Fibroblast of lung (primary cell): ENCODE measurements at regions not wholly inside any gene's neighbourhood (a gene's known extent, or its start where the extent isn't known, plus 50 kb on each side); places are given as distances from the start of the nearest gene placed in this dataset.
"Not testable (repeated sequence)": the region's sequence is repeated elsewhere in the genome, so short reads cannot be mapped to it uniquely, and the experiment has no call there.

ENCODE experiments used
- DNase-seq, 2 donors: peaks; one replicate each; pipeline versions ENCODE4 v3.0.0 to v3.0.0-alpha.2; 2010; ENCODE audit warnings: low read depth in 2 of 2
- H2AFZ ChIP-seq: 2 replicates; pipeline ENCODE4 v1.5.1; 2012; ENCODE audit warnings: low read length, control low read depth, inconsistent platforms
- H3K27ac ChIP-seq: 2 replicates; pipeline ENCODE4 v1.5.1; 2011; ENCODE audit warnings: low read length, control low read depth; ENCODE audit not compliant: insufficient read depth
- H3K27me3 ChIP-seq: 2 replicates; pipeline ENCODE4 v1.5.1; 2011; ENCODE audit warnings: mild to moderate bottlenecking, low read length; ENCODE audit not compliant: control insufficient read depth, insufficient read depth
- H3K36me3 ChIP-seq: 2 replicates; pipeline ENCODE4 v1.5.1; 2011; ENCODE audit warnings: low read length; ENCODE audit not compliant: control insufficient read depth, insufficient read depth
- H3K4me1 ChIP-seq: 2 replicates; pipeline ENCODE4 v1.5.1; 2011; ENCODE audit warnings: low read length; ENCODE audit not compliant: control insufficient read depth, insufficient read depth; ENCODE audit errors: extremely low read depth
- H3K4me2 ChIP-seq: 2 replicates; pipeline ENCODE4 v1.5.1; 2011; ENCODE audit warnings: low read length, control low read depth; ENCODE audit not compliant: insufficient read depth; ENCODE audit errors: extremely low read depth
- H3K4me3 ChIP-seq, 4 experiments: fragments of 200-600 bp in 1 of 4; sonication (generic) in 1 of 4; replicated peaks in 1 of 4; 2 replicates each; pipeline ENCODE4 v1.5.1; 2011 to 2016; ENCODE audit warnings: low read length in 4 of 4, low read depth in 3 of 4, mild to moderate bottlenecking in 3 of 4, control low read depth in 2 of 4, inconsistent platforms in 1 of 4, mixed read lengths in 1 of 4; ENCODE audit not compliant: insufficient read depth in 1 of 4; ENCODE audit errors: control extremely low read depth in 1 of 4
- H3K79me2 ChIP-seq: 2 replicates; pipeline ENCODE4 v1.5.1; 2012; ENCODE audit warnings: mild to moderate bottlenecking, low read length, inconsistent platforms; ENCODE audit not compliant: control insufficient read depth, insufficient read depth
- H3K9ac ChIP-seq: 2 replicates; pipeline ENCODE4 v1.5.1; 2011; ENCODE audit warnings: mild to moderate bottlenecking, low read length, control low read depth; ENCODE audit not compliant: insufficient read depth
- H3K9me3 ChIP-seq: 2 replicates; pipeline ENCODE4 v1.5.1; 2012; ENCODE audit warnings: low read depth, low read length; ENCODE audit not compliant: control insufficient read depth, insufficient read depth
- H4K20me1 ChIP-seq: 2 replicates; pipeline ENCODE4 v1.5.1; 2011; ENCODE audit warnings: low read length; ENCODE audit not compliant: control insufficient read depth, insufficient read depth; ENCODE audit errors: extremely low read depth
- EZH2 ChIP-seq: IDR thresholded peaks from 2 replicates; pipeline ENCODE4 v1.5.1; 2012; ENCODE audit warnings: low read length, control low read depth, mild to moderate bottlenecking; ENCODE audit errors: missing control alignments
- TF ChIP-seq, protein P1 (sequence below), 2 donors: IDR thresholded peaks in 1 of 2; conservative IDR thresholded peaks in 1 of 2; 1 replicate in 1 of 2; 2 replicates in 1 of 2; pipeline ENCODE4 v1.5.1; 2011 to 2012; ENCODE audit warnings: low read length in 2 of 2, control low read depth in 1 of 2, inconsistent platforms in 1 of 2, low read depth in 1 of 2, mild to moderate bottlenecking in 1 of 2

- Histone ChIP-seq H3K9ac (no peak overlapping the region), H3K27ac (no peak overlapping the region), H3K4me1 (no peaks in the 10 kb centered on the region), H3K4me3 (no peak overlapping the region), H3K4me2 (no peak overlapping the region), H3K9me3 (no peaks in the 10 kb centered on the region), H4K20me1 (no peaks in the 10 kb centered on the region), H3K79me2 (no peaks in the 10 kb centered on the region), H3K27me3 (no peaks in the 10 kb centered on the region), H3K36me3 (no peaks in the 10 kb centered on the region), H2AFZ (no peak overlapping the region)
- TF ChIP-seq, protein P1, sequence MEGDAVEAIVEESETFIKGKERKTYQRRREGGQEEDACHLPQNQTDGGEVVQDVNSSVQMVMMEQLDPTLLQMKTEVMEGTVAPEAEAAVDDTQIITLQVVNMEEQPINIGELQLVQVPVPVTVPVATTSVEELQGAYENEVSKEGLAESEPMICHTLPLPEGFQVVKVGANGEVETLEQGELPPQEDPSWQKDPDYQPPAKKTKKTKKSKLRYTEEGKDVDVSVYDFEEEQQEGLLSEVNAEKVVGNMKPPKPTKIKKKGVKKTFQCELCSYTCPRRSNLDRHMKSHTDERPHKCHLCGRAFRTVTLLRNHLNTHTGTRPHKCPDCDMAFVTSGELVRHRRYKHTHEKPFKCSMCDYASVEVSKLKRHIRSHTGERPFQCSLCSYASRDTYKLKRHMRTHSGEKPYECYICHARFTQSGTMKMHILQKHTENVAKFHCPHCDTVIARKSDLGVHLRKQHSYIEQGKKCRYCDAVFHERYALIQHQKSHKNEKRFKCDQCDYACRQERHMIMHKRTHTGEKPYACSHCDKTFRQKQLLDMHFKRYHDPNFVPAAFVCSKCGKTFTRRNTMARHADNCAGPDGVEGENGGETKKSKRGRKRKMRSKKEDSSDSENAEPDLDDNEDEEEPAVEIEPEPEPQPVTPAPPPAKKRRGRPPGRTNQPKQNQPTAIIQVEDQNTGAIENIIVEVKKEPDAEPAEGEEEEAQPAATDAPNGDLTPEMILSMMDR (conservative IDR thresholded peaks at IDR 0.05 in 1 of 2, IDR thresholded peaks at IDR 0.05 in 1 of 2; ENCODE audit: low read depth in 1 of 2, low read length in 2 of 2), result no peak
- TF ChIP-seq EZH2, result no peak
- peak in 1 of 2 donors; percentile 78 for DNase-seq
Measured at GRCh38 chr9:106784076-106784475, 78.9 kb upstream of the ZNF462 start.

GRCh38 chr9:106785200-106785599, 77.8 kb upstream of the ZNF462 start:
- H2AFZ ChIP-seq, result no peak overlapping the region
- no peak overlapping the region for H3K9ac ChIP-seq
- DNase-seq, result no peak
- no peak overlapping the region for H3K4me2 ChIP-seq
- H3K79me2 ChIP-seq, result no peaks in the 10 kb centered on the region
- TF ChIP-seq, protein P1 (conservative IDR thresholded peaks at IDR 0.05 in 1 of 2, IDR thresholded peaks at IDR 0.05 in 1 of 2; ENCODE audit: low read depth in 1 of 2, low read length in 2 of 2), result no peak
- no peaks in the 10 kb centered on the region for H3K4me1 ChIP-seq
- H3K9me3 ChIP-seq, result no peaks in the 10 kb centered on the region
- H3K27ac ChIP-seq, result no peak overlapping the region
- no peak overlapping the region for H3K4me3 ChIP-seq
- H4K20me1 ChIP-seq, result no peaks in the 10 kb centered on the region
- no peaks in the 10 kb centered on the region for H3K27me3 ChIP-seq
- no peaks in the 10 kb centered on the region for H3K36me3 ChIP-seq

GRCh38 chr9:106788021-106788420, 74.9 kb upstream of the ZNF462 start:
- H3K4me2 ChIP-seq, H3K9ac ChIP-seq, H3K36me3 ChIP-seq, H3K27me3 ChIP-seq, H2AFZ ChIP-seq, H3K4me1 ChIP-seq, H4K20me1 ChIP-seq, H3K79me2 ChIP-seq, DNase-seq, H3K9me3 ChIP-seq, H3K27ac ChIP-seq, H3K4me3 ChIP-seq: not testable (repeated sequence)

GRCh38 chr9:106795031-106795430, 67.9 kb upstream of the ZNF462 start:
- Histone ChIP-seq H2AFZ (no peak overlapping the region), H3K9ac (no peak overlapping the region), H3K36me3 (no peaks in the 10 kb centered on the region), H4K20me1 (no peaks in the 10 kb centered on the region), H3K4me2 (no peak overlapping the region), H3K79me2 (no peaks in the 10 kb centered on the region), H3K27me3 (no peaks in the 10 kb centered on the region), H3K27ac (no peak overlapping the region), H3K4me1 (peaks cover 8% of the 10 kb centered on the region), H3K4me3 (no peak overlapping the region), H3K9me3 (no peaks in the 10 kb centered on the region)
- TF ChIP-seq EZH2, result no peak
- TF ChIP-seq, protein P1 (conservative IDR thresholded peaks at IDR 0.05 in 1 of 2, IDR thresholded peaks at IDR 0.05 in 1 of 2; ENCODE audit: low read depth in 1 of 2, low read length in 2 of 2), result no peak
- DNase-seq, result no peak
